CD4-positive, alpha-beta T cell treated with Interleukin-2 at 100 ng/mL for 4 hours (primary cell): ENCODE measurements at regions not wholly inside any gene's neighbourhood (a gene's known extent, or its start where the extent isn't known, plus 50 kb on each side); places are given as distances from the start of the nearest gene placed in this dataset.
"Not testable (repeated sequence)": the region's sequence is repeated elsewhere in the genome, so short reads cannot be mapped to it uniquely, and the experiment has no call there.

Source experiments
- DNase-seq: peaks from one replicate; pipeline ENCODE4 v3.0.0-alpha.2; 2020; ENCODE audit warnings: low spot score

GRCh38 chr2:87263868-87264518 lies 242.3 kb upstream of the PLGLB1 start:
- DNase-seq, result not testable (repeated sequence)

GRCh38 chr2:87275192-87275591 lies 253.5 kb upstream of the PLGLB1 start:
- not testable (repeated sequence) for DNase-seq

GRCh38 chr2:87275974-87276629 lies 254.5 kb upstream of the PLGLB1 start:
- not testable (repeated sequence) for DNase-seq

- not testable (repeated sequence) for DNase-seq
Measured at GRCh38 chr2:87276673-87277072, 255.0 kb upstream of the PLGLB1 start.

- DNase-seq, result not testable (repeated sequence)
Measured at GRCh38 chr2:87277734-87278133, 256.1 kb upstream of the PLGLB1 start.

GRCh38 chr2:87280596-87281355 lies 259.1 kb upstream of the PLGLB1 start:
- not testable (repeated sequence) for DNase-seq

GRCh38 chr2:87283735-87284470 lies 262.3 kb upstream of the PLGLB1 start:
- DNase-seq, result not testable (repeated sequence)

- DNase-seq, result not testable (repeated sequence)
Measured at GRCh38 chr2:87284471-87284772, 262.8 kb upstream of the PLGLB1 start.

- DNase-seq, result not testable (repeated sequence)
Measured at GRCh38 chr2:87285139-87285538, 263.5 kb upstream of the PLGLB1 start.

- DNase-seq, result not testable (repeated sequence)
Measured at GRCh38 chr2:87290566-87291307, 269.1 kb upstream of the PLGLB1 start.

- not testable (repeated sequence) for DNase-seq
Measured at GRCh38 chr2:87291400-87292200, 270.0 kb upstream of the PLGLB1 start.

- DNase-seq, result not testable (repeated sequence)
Measured at GRCh38 chr2:87293931-87294594, 272.4 kb upstream of the PLGLB1 start.

GRCh38 chr2:87295135-87295534 lies 273.5 kb upstream of the PLGLB1 start:
- DNase-seq, result not testable (repeated sequence)

- not testable (repeated sequence) for DNase-seq
Measured at GRCh38 chr2:87301349-87301748, 279.7 kb upstream of the PLGLB1 start.

- not testable (repeated sequence) for DNase-seq
Measured at GRCh38 chr2:87301871-87302270, 280.2 kb upstream of the PLGLB1 start.

- DNase-seq, result not testable (repeated sequence)
Measured at GRCh38 chr2:87308621-87309020, 287.0 kb upstream of the PLGLB1 start.

GRCh38 chr2:87309785-87310184 lies 288.1 kb upstream of the PLGLB1 start:
- not testable (repeated sequence) for DNase-seq

GRCh38 chr2:87311896-87312441 lies 290.3 kb upstream of the PLGLB1 start:
- not testable (repeated sequence) for DNase-seq

GRCh38 chr2:87314622-87315021 lies 293.0 kb upstream of the PLGLB1 start:
- not testable (repeated sequence) for DNase-seq
